Right lobe of liver (tissue), 6 donors: ENCODE measurements at regions not wholly inside any gene's neighbourhood (a gene's known extent, or its start where the extent isn't known, plus 50 kb on each side); places are given as distances from the start of the nearest gene placed in this dataset.

ENCODE experiments used
- ATAC-seq, 4 donors: fragments of 200-7000 bp; cut with Tn5 transposase; one replicate each; pipeline ENCODE4 v1.9.1; 2020; ENCODE audit warnings: mild to moderate bottlenecking in 4 of 4, moderate library complexity in 4 of 4
- DNase-seq, 3 donors: peaks; one replicate each; pipeline ENCODE4 v3.0.0-alpha.2; 2020
- H3K27ac ChIP-seq, 3 donors: fragments of 200-600 bp; one replicate each; pipeline ENCODE4 v1.8.0; 2022
- H3K27me3 ChIP-seq, 2 donors: fragments of 200-600 bp; one replicate each; pipeline ENCODE4 v1.8.0; 2022
- H3K36me3 ChIP-seq, 4 donors: fragments of 200-600 bp; sonication (generic) in 1 of 4; one replicate each; pipeline versions ENCODE4 v1.5.1 to v1.8.0; 2017 to 2022; ENCODE audit warnings: control low read depth in 1 of 4
- H3K4me1 ChIP-seq, 4 donors: fragments of 200-600 bp; sonication (generic) in 1 of 4; one replicate each; pipeline versions ENCODE4 v1.5.1 to v1.8.0; 2017 to 2022; ENCODE audit warnings: control low read depth in 1 of 4
- H3K4me3 ChIP-seq, 3 donors: fragments of 200-600 bp; one replicate each; pipeline ENCODE4 v1.8.0; 2022
- H3K9me3 ChIP-seq, 4 donors: fragments of 200-600 bp; sonication (generic) in 1 of 4; one replicate each; pipeline versions ENCODE4 v1.5.1 to v1.8.0; 2017 to 2022; ENCODE audit warnings: control low read depth in 1 of 4
- POLR2A ChIP-seq: fragments of 450-650 bp; IDR thresholded peaks from one replicate; pipeline ENCODE4 v1.6.1; 2017; ENCODE audit warnings: antibody characterized with exemption, mild to moderate bottlenecking
- WGBS: methylation state at CpG from one replicate; pipeline ENCODE4 v1.1.6; 2018; ENCODE audit warnings: low coverage, low lambda C conversion rate; ENCODE audit not compliant: insufficient coverage; ENCODE audit errors: missing lambda C conversion rate; 5-methylcytosine and 5-hydroxymethylcytosine counted together
- intact Hi-C, 2 donors: fragments of 100-400 bp; cut with DNase I; formaldehyde crosslinking; loops; one replicate each; pipeline versions ENCODE4 v1.11.2 to v1.14.1; 2022
- TF ChIP-seq, protein P1 (sequence below), 4 donors: fragments of 200-600 bp in 3 of 4; fragments of 450-650 bp in 1 of 4; IDR thresholded peaks; one replicate each; pipeline versions ENCODE4 v1.5.1 to v1.8.0; 2016 to 2022; ENCODE audit warnings: antibody characterized with exemption in 4 of 4, mild to moderate bottlenecking in 2 of 4
- donor health status: DM: no; HTN: yes; CAD: no.
- donor health status: DM: no; HTN: no; CAD: no.
- donor health status: DM: no; HTN: no; CAD: no.
- donor health status: DM: no; HTN: yes; CAD: no.
- donor health status: DM: no; HTN: yes; CAD: no.

GRCh38 chr3:14057701-14058100 is 67.0 kb downstream of the CHCHD4 start:
- intact Hi-C loops = no loop called here
- Histone ChIP-seq H3K27ac (no peak overlapping the region), H3K4me3 (no peak overlapping the region), H3K36me3 (no peaks in the 10 kb centered on the region), H3K27me3 (no peaks in the 10 kb centered on the region), H3K4me1 (no peaks in the 10 kb centered on the region), H3K9me3 (no peaks in the 10 kb centered on the region)
- no peak for ATAC-seq
- TF ChIP-seq POLR2A = no peak
- TF ChIP-seq, protein P1, sequence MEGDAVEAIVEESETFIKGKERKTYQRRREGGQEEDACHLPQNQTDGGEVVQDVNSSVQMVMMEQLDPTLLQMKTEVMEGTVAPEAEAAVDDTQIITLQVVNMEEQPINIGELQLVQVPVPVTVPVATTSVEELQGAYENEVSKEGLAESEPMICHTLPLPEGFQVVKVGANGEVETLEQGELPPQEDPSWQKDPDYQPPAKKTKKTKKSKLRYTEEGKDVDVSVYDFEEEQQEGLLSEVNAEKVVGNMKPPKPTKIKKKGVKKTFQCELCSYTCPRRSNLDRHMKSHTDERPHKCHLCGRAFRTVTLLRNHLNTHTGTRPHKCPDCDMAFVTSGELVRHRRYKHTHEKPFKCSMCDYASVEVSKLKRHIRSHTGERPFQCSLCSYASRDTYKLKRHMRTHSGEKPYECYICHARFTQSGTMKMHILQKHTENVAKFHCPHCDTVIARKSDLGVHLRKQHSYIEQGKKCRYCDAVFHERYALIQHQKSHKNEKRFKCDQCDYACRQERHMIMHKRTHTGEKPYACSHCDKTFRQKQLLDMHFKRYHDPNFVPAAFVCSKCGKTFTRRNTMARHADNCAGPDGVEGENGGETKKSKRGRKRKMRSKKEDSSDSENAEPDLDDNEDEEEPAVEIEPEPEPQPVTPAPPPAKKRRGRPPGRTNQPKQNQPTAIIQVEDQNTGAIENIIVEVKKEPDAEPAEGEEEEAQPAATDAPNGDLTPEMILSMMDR (IDR thresholded peaks at IDR 0.05) = no peak
- WGBS = no CpG with 5 or more reads among the region's 4 CpGs
- no peak for DNase-seq

GRCh38 chr3:14047841-14048240 is 76.8 kb downstream of the CHCHD4 start:
- Histone ChIP-seq H3K9me3 (no peaks in the 10 kb centered on the region), H3K4me1 (no peaks in the 10 kb centered on the region), H3K27ac (no peak overlapping the region), H3K4me3 (no peak overlapping the region), H3K36me3 (no peaks in the 10 kb centered on the region), H3K27me3 (no peaks in the 10 kb centered on the region)
- ATAC-seq (no peak), DNase-seq (no peak)
- intact Hi-C loops = no loop called here
- no peak for TF ChIP-seq POLR2A
- TF ChIP-seq, protein P1 (IDR thresholded peaks at IDR 0.05) = no peak

- no peaks in the 10 kb centered on the region for H3K27me3 ChIP-seq
- 39% methylated on average over 2 of the region's 5 CpGs for WGBS
- ATAC-seq (no peak), DNase-seq (no peak)
- H3K9me3 ChIP-seq = no peaks in the 10 kb centered on the region
- H3K27ac ChIP-seq = no peak overlapping the region
- no peaks in the 10 kb centered on the region for H3K4me1 ChIP-seq
- no peak for TF ChIP-seq POLR2A
- TF ChIP-seq, protein P1 (IDR thresholded peaks at IDR 0.05) = no peak
- intact Hi-C loops = no loop called here
- H3K36me3 ChIP-seq = no peaks in the 10 kb centered on the region
- no peak overlapping the region for H3K4me3 ChIP-seq
Observed at GRCh38 chr3:14047027-14047426, 77.6 kb downstream of the CHCHD4 start.

DNA sequence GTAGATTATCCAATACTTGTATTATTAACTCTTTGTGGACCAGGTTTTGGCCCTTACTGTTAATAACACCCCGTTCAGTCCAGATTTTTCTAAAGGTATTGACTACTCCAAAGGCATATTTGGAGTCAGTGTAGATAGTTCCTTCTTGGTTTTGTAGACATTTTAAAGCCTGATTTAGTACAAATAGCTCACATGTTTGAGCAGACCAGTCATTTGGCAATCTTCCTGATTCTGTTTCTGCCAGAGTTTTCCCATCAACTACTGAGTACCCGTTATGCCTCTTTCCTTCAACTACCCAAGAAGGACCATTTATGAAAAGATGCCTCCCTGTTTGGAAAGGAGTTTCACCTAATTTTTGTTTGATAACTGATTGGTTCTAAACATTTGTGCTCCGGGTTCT is 82.0 kb downstream of the CHCHD4 start:
- no peaks in the 10 kb centered on the region for H3K4me1 ChIP-seq
- ATAC-seq = no peak
- H3K36me3 ChIP-seq = no peaks in the 10 kb centered on the region
- TF ChIP-seq, protein P1 (IDR thresholded peaks at IDR 0.05) = no peak
- TF ChIP-seq POLR2A = no peak
- no peaks in the 10 kb centered on the region for H3K9me3 ChIP-seq
- intact Hi-C loops = no loop called here
- no peak for DNase-seq
- H3K27ac ChIP-seq = no peak overlapping the region
- H3K27me3 ChIP-seq = no peaks in the 10 kb centered on the region
- WGBS = 55% methylated on average over 3 of the region's 3 CpGs
- H3K4me3 ChIP-seq = no peak overlapping the region

DNA sequence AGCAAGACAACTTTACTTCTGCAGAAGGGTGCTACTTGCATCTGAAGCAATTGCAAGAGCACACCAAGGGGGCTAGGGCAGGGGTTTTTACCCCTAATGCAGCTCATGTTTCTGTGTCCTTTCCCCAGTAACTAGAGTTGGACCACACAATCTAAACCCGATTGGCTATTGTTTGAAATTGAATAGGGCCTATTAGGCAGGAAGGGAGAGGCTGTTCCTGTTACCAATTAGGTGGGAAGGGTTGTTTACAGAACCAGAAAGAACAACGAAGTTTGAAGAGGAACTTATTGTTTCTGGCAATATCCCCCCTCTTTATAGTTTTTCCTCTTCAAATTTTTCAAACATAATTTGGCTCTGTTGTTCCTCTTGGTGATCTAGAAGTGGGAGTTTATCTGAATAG is 85.5 kb downstream of the CHCHD4 start:
- H3K36me3 ChIP-seq = no peaks in the 10 kb centered on the region
- ATAC-seq = no peak
- H3K9me3 ChIP-seq = peaks cover 0 to 3% (median 0%) of the 10 kb centered on the region in 4 donors
- H3K4me3 ChIP-seq = no peak overlapping the region
- TF ChIP-seq, protein P1 (IDR thresholded peaks at IDR 0.05) = no peak
- intact Hi-C loops = no loop called here
- H3K27me3 ChIP-seq = no peaks in the 10 kb centered on the region
- H3K27ac ChIP-seq = no peak overlapping the region
- no peak for DNase-seq
- WGBS = 12% methylated on average over 2 of the region's 2 CpGs
- no peaks in the 10 kb centered on the region for H3K4me1 ChIP-seq
